SU-DHL-6 (cell line): ENCODE measurements at regions not wholly inside any gene's neighbourhood (a gene's known extent, or its start where the extent isn't known, plus 50 kb on each side); places are given as distances from the start of the nearest gene placed in this dataset.

Experiments
- H2AFZ ChIP-seq: fragments of 200-600 bp; sonication (generic); 2 replicates; pipeline ENCODE4 v1.6.1; 2014; ENCODE audit warnings: low read depth, mild to moderate bottlenecking, moderate library complexity, mixed read lengths, antibody characterized with exemption, low read length; ENCODE audit not compliant: severe bottlenecking
- H3F3A ChIP-seq: fragments of 200-600 bp; shearing (Covaris generic); 2 replicates; pipeline ENCODE4 v1.6.0; 2016; ENCODE audit warnings: antibody characterized with exemption, mild to moderate bottlenecking; ENCODE audit not compliant: insufficient read depth
- H3K27ac ChIP-seq: fragments of 200-600 bp; sonication (generic); 2 replicates; pipeline ENCODE4 v1.5.1; 2016; ENCODE audit warnings: low read depth, mild to moderate bottlenecking, low read length, moderate library complexity, mixed read lengths
- H3K27me3 ChIP-seq: fragments of 200-600 bp; sonication (generic), shearing (Covaris generic); 2 replicates; pipeline ENCODE4 v1.6.0; 2014; ENCODE audit warnings: mild to moderate bottlenecking, low read length
- H3K36me3 ChIP-seq: fragments of 200-600 bp; sonication (generic); 2 replicates; pipeline ENCODE4 v1.6.1; 2014; ENCODE audit warnings: mild to moderate bottlenecking, low read length, mixed read lengths
- H3K4me2 ChIP-seq: fragments of 300-600, 200-600 bp; shearing (Covaris generic), sonication (generic); 2 replicates; pipeline ENCODE4 v1.6.0; 2014; ENCODE audit warnings: low read length, low read depth, mild to moderate bottlenecking; ENCODE audit not compliant: poor library complexity, severe bottlenecking
- H3K4me3 ChIP-seq: fragments of 200-600 bp; sonication (generic); 2 replicates; pipeline ENCODE4 v1.5.1; 2014; ENCODE audit warnings: antibody characterized with exemption, low read length, mild to moderate bottlenecking, mixed read lengths; ENCODE audit not compliant: insufficient read depth, poor library complexity, severe bottlenecking
- H3K79me2 ChIP-seq: fragments of 200-600 bp; sonication (generic); 2 replicates; pipeline ENCODE4 v1.6.1; 2014; ENCODE audit warnings: mild to moderate bottlenecking, low read length, moderate library complexity; ENCODE audit not compliant: insufficient read depth
- H3K9ac ChIP-seq: fragments of 200-600 bp; sonication (generic); 2 replicates; pipeline ENCODE4 v1.7.0; 2014; ENCODE audit warnings: mild to moderate bottlenecking, low read length
- H3K9me2 ChIP-seq: fragments of 200-600 bp; sonication (generic); replicated peaks from 2 replicates; pipeline ENCODE4 v1.6.1; 2014; ENCODE audit warnings: low read length; ENCODE audit not compliant: insufficient read depth
- H3K9me3 ChIP-seq: fragments of 200-600 bp; sonication (generic); 2 replicates; pipeline ENCODE4 v1.6.1; 2014; ENCODE audit warnings: low read length, mixed read lengths; ENCODE audit not compliant: insufficient read depth
- H4K20me1 ChIP-seq: fragments of 200-600 bp; sonication (generic); 2 replicates; pipeline ENCODE4 v1.6.1; 2014; ENCODE audit warnings: low read depth, mild to moderate bottlenecking, antibody characterized with exemption, low read length, moderate library complexity, mixed read lengths
- EZH2phosphoT487 ChIP-seq: fragments of 200-600 bp; sonication (generic), shearing (Covaris generic); conservative IDR thresholded peaks from 2 replicates; pipeline ENCODE4 v1.6.1; 2018; ENCODE audit warnings: mild to moderate bottlenecking, antibody characterized with exemption, low read length, moderate library complexity, mixed read lengths
- TF ChIP-seq, protein P1 (sequence below): fragments of 200-600 bp; sonication (generic); IDR thresholded peaks from one replicate; pipeline ENCODE4 v1.5.1; 2017; ENCODE audit warnings: antibody characterized with exemption, mild to moderate bottlenecking, low read length, moderate library complexity; ENCODE audit not compliant: insufficient read depth, poor library complexity, severe bottlenecking

DNA sequence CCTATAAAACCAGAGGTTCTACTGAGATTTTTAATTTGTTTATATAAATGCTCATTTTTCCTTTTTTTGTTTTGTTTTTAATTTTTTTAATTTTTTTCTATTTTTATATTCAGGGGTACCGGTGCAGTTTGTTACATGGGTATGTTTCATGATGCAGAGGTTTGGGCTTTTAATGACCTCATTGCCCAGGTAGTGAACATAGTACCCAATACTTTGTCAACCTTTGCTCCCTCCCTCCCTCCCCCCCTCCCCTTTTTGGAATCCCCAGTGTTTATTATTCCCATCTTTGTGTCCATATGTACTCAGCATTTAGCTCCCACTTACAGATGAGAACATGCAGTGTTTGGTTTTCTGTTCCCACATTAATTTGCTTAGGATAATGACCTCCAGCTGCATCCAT, 94.4 kb upstream of the NEBL start:
- no peaks in the 10 kb centered on the region for H3K9me2 ChIP-seq
- no peaks in the 10 kb centered on the region for H3K27me3 ChIP-seq
- no peak overlapping the region for H2AFZ ChIP-seq
- H3K4me2 ChIP-seq = no peak overlapping the region
- no peak overlapping the region for H3K27ac ChIP-seq
- TF ChIP-seq EZH2phosphoT487 = no peak
- TF ChIP-seq, protein P1, sequence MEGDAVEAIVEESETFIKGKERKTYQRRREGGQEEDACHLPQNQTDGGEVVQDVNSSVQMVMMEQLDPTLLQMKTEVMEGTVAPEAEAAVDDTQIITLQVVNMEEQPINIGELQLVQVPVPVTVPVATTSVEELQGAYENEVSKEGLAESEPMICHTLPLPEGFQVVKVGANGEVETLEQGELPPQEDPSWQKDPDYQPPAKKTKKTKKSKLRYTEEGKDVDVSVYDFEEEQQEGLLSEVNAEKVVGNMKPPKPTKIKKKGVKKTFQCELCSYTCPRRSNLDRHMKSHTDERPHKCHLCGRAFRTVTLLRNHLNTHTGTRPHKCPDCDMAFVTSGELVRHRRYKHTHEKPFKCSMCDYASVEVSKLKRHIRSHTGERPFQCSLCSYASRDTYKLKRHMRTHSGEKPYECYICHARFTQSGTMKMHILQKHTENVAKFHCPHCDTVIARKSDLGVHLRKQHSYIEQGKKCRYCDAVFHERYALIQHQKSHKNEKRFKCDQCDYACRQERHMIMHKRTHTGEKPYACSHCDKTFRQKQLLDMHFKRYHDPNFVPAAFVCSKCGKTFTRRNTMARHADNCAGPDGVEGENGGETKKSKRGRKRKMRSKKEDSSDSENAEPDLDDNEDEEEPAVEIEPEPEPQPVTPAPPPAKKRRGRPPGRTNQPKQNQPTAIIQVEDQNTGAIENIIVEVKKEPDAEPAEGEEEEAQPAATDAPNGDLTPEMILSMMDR = no peak
- H3K4me3 ChIP-seq = no peak overlapping the region
- H3K9ac ChIP-seq = no peak overlapping the region
- H4K20me1 ChIP-seq = no peaks in the 10 kb centered on the region
- no peaks in the 10 kb centered on the region for H3K9me3 ChIP-seq
- no peaks in the 10 kb centered on the region for H3K79me2 ChIP-seq
- no peaks in the 10 kb centered on the region for H3F3A ChIP-seq
- H3K36me3 ChIP-seq = no peaks in the 10 kb centered on the region

DNA sequence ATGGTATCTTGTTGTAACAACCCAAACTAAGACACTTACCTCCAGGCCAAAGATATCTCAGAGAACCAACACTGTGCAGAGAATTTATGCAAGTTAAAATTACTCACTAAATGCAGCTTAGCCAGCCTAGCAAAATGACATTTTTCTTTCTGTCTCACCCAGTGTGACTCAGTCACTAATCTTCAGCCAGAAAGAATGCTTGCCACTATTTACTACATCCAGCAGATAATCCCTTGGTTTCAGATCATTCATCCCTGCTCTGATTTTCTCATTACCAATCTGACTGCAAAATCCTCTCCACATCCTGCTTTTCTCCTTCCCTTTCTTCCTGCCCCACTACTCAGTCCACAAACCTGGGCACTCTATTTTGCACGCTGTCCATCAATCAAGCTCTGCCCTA, 93.5 kb upstream of the NEBL start:
- H3F3A ChIP-seq = no peaks in the 10 kb centered on the region
- H3K9me2 ChIP-seq = no peaks in the 10 kb centered on the region
- H3K4me3 ChIP-seq = no peak overlapping the region
- H3K27ac ChIP-seq = no peak overlapping the region
- H3K9me3 ChIP-seq = no peaks in the 10 kb centered on the region
- no peak overlapping the region for H2AFZ ChIP-seq
- no peaks in the 10 kb centered on the region for H3K79me2 ChIP-seq
- no peaks in the 10 kb centered on the region for H3K36me3 ChIP-seq
- H3K27me3 ChIP-seq = no peaks in the 10 kb centered on the region
- TF ChIP-seq, protein P1 = no peak
- no peak for TF ChIP-seq EZH2phosphoT487
- no peaks in the 10 kb centered on the region for H4K20me1 ChIP-seq
- no peak overlapping the region for H3K4me2 ChIP-seq
- no peak overlapping the region for H3K9ac ChIP-seq

DNA sequence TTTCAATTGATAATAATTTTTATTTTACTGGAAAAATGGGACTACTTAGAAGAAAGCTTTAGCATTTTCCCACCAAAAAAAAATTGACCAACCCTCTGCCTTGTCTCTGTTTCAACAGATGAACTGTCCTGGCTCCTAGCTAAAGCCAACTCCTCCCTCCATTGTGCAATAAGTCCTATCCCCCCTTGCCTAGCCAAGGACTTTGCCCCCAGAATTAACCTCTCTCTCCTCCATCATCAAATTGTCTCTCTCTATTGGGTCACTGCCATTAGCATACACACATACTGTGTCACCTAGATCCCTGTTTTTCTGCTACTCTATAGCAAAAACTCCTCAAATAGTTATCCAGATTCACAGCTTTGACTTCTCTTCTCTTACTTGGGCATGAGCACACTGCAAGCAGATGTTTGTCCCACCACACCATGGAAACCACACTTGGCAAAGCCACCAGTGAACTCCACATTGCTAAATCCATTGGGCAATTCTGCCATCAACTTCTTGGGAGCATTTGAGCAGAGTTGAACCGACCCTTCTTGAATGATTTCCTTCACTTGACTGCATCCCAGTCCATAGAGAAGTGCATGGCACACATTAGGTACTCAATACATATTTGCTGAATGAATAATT, 91.4 kb upstream of the NEBL start:
- TF ChIP-seq, protein P1 = no peak
- no peak for TF ChIP-seq EZH2phosphoT487
- Histone ChIP-seq H3K79me2 (no peaks in the 10 kb centered on the region), H2AFZ (no peak overlapping the region), H3K27ac (no peak overlapping the region), H3K9me3 (no peaks in the 10 kb centered on the region), H3F3A (no peaks in the 10 kb centered on the region), H3K4me3 (no peak overlapping the region), H3K27me3 (no peaks in the 10 kb centered on the region), H3K9ac (no peak overlapping the region), H4K20me1 (no peaks in the 10 kb centered on the region), H3K9me2 (no peaks in the 10 kb centered on the region), H3K36me3 (no peaks in the 10 kb centered on the region), H3K4me2 (no peak overlapping the region)
